Rectal smooth muscle tissue (tissue), 1 donor: ENCODE measurements at regions not wholly inside any gene's neighbourhood (a gene's known extent, or its start where the extent isn't known, plus 50 kb on each side); places are given as distances from the start of the nearest gene placed in this dataset.
"Not testable (repeated sequence)": the region's sequence is repeated elsewhere in the genome, so short reads cannot be mapped to it uniquely, and the experiment has no call there.

Experiments used
- H3K27ac ChIP-seq: one replicate; pipeline ENCODE4 v1.7.0; 2013; ENCODE audit warnings: low read depth, low read length, inconsistent platforms
- H3K27me3 ChIP-seq: one replicate; pipeline ENCODE4 v1.7.0; 2013; ENCODE audit warnings: low read length; ENCODE audit not compliant: control insufficient read depth, insufficient read depth
- H3K36me3 ChIP-seq: one replicate; pipeline ENCODE4 v1.7.0; 2013; ENCODE audit warnings: low read length; ENCODE audit not compliant: control insufficient read depth, insufficient read depth
- H3K4me1 ChIP-seq: one replicate; pipeline ENCODE4 v1.7.0; 2013; ENCODE audit warnings: low read length; ENCODE audit not compliant: control insufficient read depth, insufficient read depth
- H3K4me3 ChIP-seq: one replicate; pipeline ENCODE4 v1.7.0; 2013; ENCODE audit warnings: low read length
- H3K9ac ChIP-seq: one replicate; pipeline ENCODE4 v1.7.0; 2013; ENCODE audit warnings: low read length

GRCh38 chr1:229133811-229134210 is 137.1 kb upstream of the RAB4A start:
- Histone ChIP-seq H3K4me1 (no peaks in the 10 kb centered on the region), H3K27me3 (no peaks in the 10 kb centered on the region), H3K4me3 (no peak overlapping the region), H3K27ac (no peak overlapping the region), H3K36me3 (no peaks in the 10 kb centered on the region), H3K9ac (no peak overlapping the region)

GRCh38 chr1:229134381-229135217 is 136.3 kb upstream of the RAB4A start:
- not testable (repeated sequence) for H3K4me1 ChIP-seq, H3K27me3 ChIP-seq, H3K36me3 ChIP-seq, H3K4me3 ChIP-seq, H3K9ac ChIP-seq, H3K27ac ChIP-seq

- no peaks in the 10 kb centered on the region for H3K36me3 ChIP-seq
- no peaks in the 10 kb centered on the region for H3K27me3 ChIP-seq
- no peak overlapping the region for H3K4me3 ChIP-seq
- H3K27ac ChIP-seq, result no peak overlapping the region
- no peak overlapping the region for H3K9ac ChIP-seq
- H3K4me1 ChIP-seq, result no peaks in the 10 kb centered on the region
These were observed 135.1 kb upstream of the RAB4A start for GRCh38 chr1:229135773-229136172.

- Histone ChIP-seq H3K27me3 (no peaks in the 10 kb centered on the region), H3K27ac (no peak overlapping the region), H3K4me1 (no peaks in the 10 kb centered on the region), H3K9ac (no peak overlapping the region), H3K36me3 (no peaks in the 10 kb centered on the region), H3K4me3 (no peak overlapping the region)
These were observed 134.1 kb upstream of the RAB4A start for GRCh38 chr1:229136822-229137221.

GRCh38 chr1:229137271-229137670 is 133.6 kb upstream of the RAB4A start:
- no peaks in the 10 kb centered on the region for H3K36me3 ChIP-seq

GRCh38 chr1:229138058-229138457 is 132.9 kb upstream of the RAB4A start:
- Histone ChIP-seq H3K27me3 (no peaks in the 10 kb centered on the region), H3K27ac (no peak overlapping the region), H3K4me3 (no peak overlapping the region), H3K4me1 (no peaks in the 10 kb centered on the region), H3K9ac (no peak overlapping the region), H3K36me3 (no peaks in the 10 kb centered on the region)

More at GRCh38 chr1:229137271-229137670, 133.6 kb upstream of the RAB4A start:
- H3K4me3 ChIP-seq, result no peak overlapping the region
- no peaks in the 10 kb centered on the region for H3K27me3 ChIP-seq
- H3K27ac ChIP-seq, result no peak overlapping the region
- H3K9ac ChIP-seq, result no peak overlapping the region
- H3K4me1 ChIP-seq, result no peaks in the 10 kb centered on the region

- H3K4me1 ChIP-seq, result no peaks in the 10 kb centered on the region
- H3K9ac ChIP-seq, result no peak overlapping the region
- no peak overlapping the region for H3K4me3 ChIP-seq
- no peaks in the 10 kb centered on the region for H3K36me3 ChIP-seq
- H3K27me3 ChIP-seq, result no peaks in the 10 kb centered on the region
- no peak overlapping the region for H3K27ac ChIP-seq
These were observed 131.4 kb upstream of the RAB4A start for GRCh38 chr1:229139331-229140118.

- Histone ChIP-seq H3K4me1 (no peaks in the 10 kb centered on the region), H3K4me3 (no peak overlapping the region), H3K36me3 (no peaks in the 10 kb centered on the region), H3K27me3 (no peaks in the 10 kb centered on the region), H3K27ac (no peak overlapping the region), H3K9ac (no peak overlapping the region)
These were observed 130.9 kb upstream of the RAB4A start for GRCh38 chr1:229140119-229140396.

- Histone ChIP-seq H3K36me3 (no peaks in the 10 kb centered on the region), H3K27me3 (no peaks in the 10 kb centered on the region), H3K4me1 (no peaks in the 10 kb centered on the region), H3K4me3 (no peak overlapping the region), H3K27ac (no peak overlapping the region), H3K9ac (no peak overlapping the region)
These were observed 129.6 kb upstream of the RAB4A start for GRCh38 chr1:229141271-229141670.

- Histone ChIP-seq H3K27me3 (no peaks in the 10 kb centered on the region), H3K27ac (no peak overlapping the region), H3K4me3 (no peak overlapping the region), H3K36me3 (no peaks in the 10 kb centered on the region), H3K4me1 (no peaks in the 10 kb centered on the region), H3K9ac (no peak overlapping the region)
These were observed 129.1 kb upstream of the RAB4A start for GRCh38 chr1:229141689-229142377.

- H3K9ac ChIP-seq, result no peak overlapping the region
- H3K27ac ChIP-seq, result no peak overlapping the region
- no peaks in the 10 kb centered on the region for H3K36me3 ChIP-seq
- H3K4me1 ChIP-seq, result no peaks in the 10 kb centered on the region
- no peak overlapping the region for H3K4me3 ChIP-seq
- H3K27me3 ChIP-seq, result no peaks in the 10 kb centered on the region
These were observed 128.4 kb upstream of the RAB4A start for GRCh38 chr1:229142471-229142870.

GRCh38 chr1:229146647-229147046 is 124.3 kb upstream of the RAB4A start:
- Histone ChIP-seq H3K27ac (no peak overlapping the region), H3K36me3 (no peaks in the 10 kb centered on the region), H3K4me3 (no peak overlapping the region), H3K9ac (no peak overlapping the region), H3K4me1 (no peaks in the 10 kb centered on the region), H3K27me3 (no peaks in the 10 kb centered on the region)
